ENCODE measurements at regions not wholly inside any gene's neighbourhood (a gene's known extent, or its start where the extent isn't known, plus 50 kb on each side); places are given as distances from the start of the nearest gene placed in this dataset.

DNA sequence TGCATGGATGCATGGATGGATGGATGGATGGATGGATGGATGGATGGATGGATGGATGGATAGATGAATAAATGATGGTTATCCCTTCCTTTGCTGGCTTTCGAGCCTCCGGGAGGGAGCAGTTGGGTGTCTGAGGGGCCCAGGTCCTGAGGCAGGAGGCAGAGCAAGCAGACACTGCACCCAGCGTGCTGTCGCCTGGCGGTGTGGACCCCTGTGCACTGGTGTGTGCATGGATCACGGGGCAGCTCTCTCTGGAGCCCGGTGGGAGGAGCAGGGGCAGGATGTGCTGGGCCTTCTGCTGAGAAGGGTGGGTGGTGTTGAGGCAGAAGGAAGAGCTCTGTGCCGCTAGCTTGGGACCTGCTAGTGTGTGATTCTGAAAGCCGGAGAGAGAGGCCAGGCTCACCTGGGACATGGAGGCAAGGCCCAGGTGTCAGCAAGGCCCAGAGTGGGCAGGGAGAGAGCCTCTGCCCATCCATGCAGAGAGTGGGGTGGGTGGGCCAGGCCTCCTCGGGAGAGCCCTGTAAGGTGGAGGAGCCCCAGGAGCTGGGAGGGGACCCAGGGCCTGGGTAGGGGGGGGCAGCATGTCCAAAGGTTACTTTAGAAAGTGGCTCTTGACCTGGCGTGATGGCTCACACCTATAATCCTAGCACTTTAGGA lies 254.4 kb downstream of the BRD1 start:
- Histone ChIP-seq H3K79me1 (ENCODE audit: low read depth in 1 of 2, low read length in 2 of 2) (no peaks in the 10 kb centered on the region), H3K9me1 (ENCODE audit: insufficient read depth, low read length) (no peaks in the 10 kb centered on the region), H2BK15ac (ENCODE audit: low read depth, low read length) (no peak overlapping the region), H2BK120ac (ENCODE audit: low read depth, low read length) (no peak overlapping the region), H3K9ac (ENCODE audit: low read depth, low read length) (no peak overlapping the region), H3K27ac (ENCODE audit: insufficient read depth, low read length) (no peak overlapping the region), H3K18ac (ENCODE audit: low read depth, low read length) (no peak overlapping the region), H2BK20ac (ENCODE audit: low read depth, low read length) (no peak overlapping the region), H3K36me3 (ENCODE audit: control insufficient read depth, insufficient read depth, low read length) (no peaks in the 10 kb centered on the region), H3K23ac (ENCODE audit: low read depth, low read length) (no peak overlapping the region), H3K56ac (ENCODE audit: extremely low read depth, insufficient read depth, low read length) (no peak overlapping the region), H3K9me3 (ENCODE audit: control insufficient read depth, insufficient read depth, low read length) (peaks cover 67% of the 10 kb centered on the region), H2AK5ac (ENCODE audit: low read depth, low read length) (no peak overlapping the region), H3K4ac (ENCODE audit: low read depth, low read length) (no peak overlapping the region), H3K27me3 (ENCODE audit: control insufficient read depth, insufficient read depth, low read length) (no peaks in the 10 kb centered on the region), H3K4me1 (ENCODE audit: control insufficient read depth, insufficient read depth, low read length) (no peaks in the 10 kb centered on the region), H2BK5ac (ENCODE audit: low read depth, low read length, poor library complexity, severe bottlenecking) (peak overlapping the region; percentile 13), H4K8ac (ENCODE audit: low read depth in 2 of 2, low read length in 2 of 2) (no peak overlapping the region), H4K20me1 (ENCODE audit: insufficient read depth, low read length) (no peaks in the 10 kb centered on the region), H3K4me2 (ENCODE audit: low read depth, low read length) (no peak overlapping the region), H3K4me3 (ENCODE audit: insufficient read depth, low read depth, low read length) (no peak overlapping the region), H3K14ac (replicated peaks; ENCODE audit: low read depth, low read length) (no peak overlapping the region), H4K91ac (ENCODE audit: insufficient read depth, low read depth, low read length) (no peak overlapping the region), H4K5ac (ENCODE audit: low read depth, low read length) (no peak overlapping the region), H2AK9ac (replicated peaks; ENCODE audit: low read depth, low read length, poor library complexity) (no peak overlapping the region), H2AFZ (replicated peaks; ENCODE audit: low read length, poor library complexity) (no peak overlapping the region)
- ChIA-PET CTCF (no interaction called here), POLR2A (ENCODE audit: unreplicated experiment) (no interaction called here)
- in situ Hi-C loops (cut with MboI; ENCODE audit: low sequenced_read_pairs) (no loop called here), dilution Hi-C loops (cut with HindIII; ENCODE audit: low sequenced_read_pairs, unreplicated experiment) (no loop called here), intact Hi-C loops (cut with micrococcal nuclease) (no loop called here)
- TF ChIP-seq MXI1 (IDR thresholded peaks at IDR 0.05; ENCODE audit: borderline replicate concordance, low read depth, low read length) = no peak
- TF ChIP-seq BHLHE40 (IDR thresholded peaks at IDR 0.05; ENCODE audit: low read depth, low read length) = no peak
- TF ChIP-seq CEBPB (IDR thresholded peaks at IDR 0.05; ENCODE audit: low read depth, low read length) = no peak
- TF ChIP-seq RCOR1 (IDR thresholded peaks at IDR 0.05; ENCODE audit: insufficient replicate concordance, low read length) = no peak
- TF ChIP-seq ELK1 (IDR thresholded peaks at IDR 0.05; ENCODE audit: borderline replicate concordance, low read depth, low read length) = no peak
- no peak for TF ChIP-seq NFE2L2 (IDR thresholded peaks at IDR 0.05; ENCODE audit: low read depth, low read length)
- TF ChIP-seq POLR2A (IDR thresholded peaks at IDR 0.05; ENCODE audit: low read depth, low read length) = no peak
- no peak for TF ChIP-seq RAD21 (IDR thresholded peaks at IDR 0.05; ENCODE audit: low read length)
- no peak for TF ChIP-seq USF2 (IDR thresholded peaks at IDR 0.05; ENCODE audit: low read depth, low read length)
- no peak for TF ChIP-seq SMC3 (IDR thresholded peaks at IDR 0.05; ENCODE audit: low read depth, low read length)
- no peak for TF ChIP-seq MAFK (IDR thresholded peaks at IDR 0.05; ENCODE audit: low read depth, low read length)
- TF ChIP-seq CTCF (conservative IDR thresholded peaks at IDR 0.05; ENCODE audit: low read depth, low read length) = no peak
- no peak for TF ChIP-seq FOS (IDR thresholded peaks at IDR 0.05; ENCODE audit: low read depth, low read length)
- DNase-seq (no peak), ATAC-seq (ENCODE audit: low read depth) (no peak)
- 100% methylated on average over 1 of the region's 11 CpGs; no CpG with 5 or more reads in 1 of the 2 experiments for WGBS, 2 experiments (ENCODE audit: extremely low coverage in 2 of 2, insufficient read length in 1 of 2)
- no TSS peak for BruUV-seq (replicated peaks)

Data from IMR-90 (cell line).